ENCODE measurements at regions not wholly inside any gene's neighbourhood (a gene's known extent, or its start where the extent isn't known, plus 50 kb on each side); places are given as distances from the start of the nearest gene placed in this dataset.

GRCh38 chr4:125365731-125366130, 51.0 kb downstream of the FAT4 start:
- no peaks in the 10 kb centered on the region for H3K4me1 Mint-ChIP-seq
- H3K27me3 Mint-ChIP-seq = no peaks in the 10 kb centered on the region
- no peak overlapping the region for H3K4me3 Mint-ChIP-seq
- H3K9me3 Mint-ChIP-seq = no peaks in the 10 kb centered on the region
- no peak overlapping the region for H3K27ac Mint-ChIP-seq
- no peaks in the 10 kb centered on the region for H3K36me3 Mint-ChIP-seq

DNA sequence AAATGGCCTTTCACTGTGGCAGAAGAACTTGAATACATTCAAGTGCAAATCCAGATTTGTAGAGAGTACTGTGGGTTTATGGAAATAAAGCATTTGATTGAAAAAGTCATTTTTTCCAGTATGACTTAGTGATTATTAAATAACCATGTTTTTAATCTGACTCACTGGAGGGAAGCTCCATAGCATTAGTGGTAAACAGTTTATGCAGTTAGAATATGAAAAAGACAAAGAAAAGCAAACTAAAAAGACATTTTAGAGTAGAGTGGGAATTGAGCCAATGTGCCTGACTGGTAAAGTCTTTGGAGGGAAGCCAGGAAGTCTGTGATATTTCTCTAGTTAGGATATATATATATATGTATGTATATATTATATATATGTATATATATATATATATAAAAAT, 53.4 kb downstream of the FAT4 start:
- Mint-ChIP-seq H3K36me3 (no peaks in the 10 kb centered on the region), H3K4me1 (no peaks in the 10 kb centered on the region), H3K27me3 (no peaks in the 10 kb centered on the region), H3K9me3 (no peaks in the 10 kb centered on the region), H3K27ac (no peak overlapping the region), H3K4me3 (no peak overlapping the region)

GRCh38 chr4:125368671-125369081, 53.9 kb downstream of the FAT4 start:
- Mint-ChIP-seq H3K4me3 (no peak overlapping the region), H3K9me3 (no peaks in the 10 kb centered on the region), H3K27ac (no peak overlapping the region), H3K36me3 (no peaks in the 10 kb centered on the region), H3K27me3 (no peaks in the 10 kb centered on the region), H3K4me1 (no peaks in the 10 kb centered on the region)

- no peaks in the 10 kb centered on the region for H3K9me3 Mint-ChIP-seq
- no peak overlapping the region for H3K4me3 Mint-ChIP-seq
- no peaks in the 10 kb centered on the region for H3K27me3 Mint-ChIP-seq
- H3K4me1 Mint-ChIP-seq = no peaks in the 10 kb centered on the region
- no peaks in the 10 kb centered on the region for H3K36me3 Mint-ChIP-seq
- no peak overlapping the region for H3K27ac Mint-ChIP-seq
These were observed 54.3 kb downstream of the FAT4 start for GRCh38 chr4:125369098-125369497.

DNA sequence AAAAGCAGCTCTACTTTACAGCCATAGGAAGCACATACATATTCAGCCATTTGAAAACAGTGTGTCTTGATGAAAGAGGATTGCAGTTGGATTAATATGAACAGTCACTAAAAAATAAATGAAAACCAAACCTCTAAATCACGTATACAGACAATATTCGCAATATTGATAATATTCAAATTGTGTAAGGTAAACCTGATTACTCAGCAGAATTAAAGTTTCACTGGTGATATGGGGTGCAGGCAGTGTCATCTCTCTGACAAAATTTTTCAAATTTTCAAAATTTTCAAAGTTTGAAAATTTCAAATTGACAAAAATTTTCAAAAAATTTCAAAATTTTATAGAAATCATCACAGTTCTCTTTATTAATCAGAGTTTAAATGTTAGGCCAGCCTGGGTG, 55.7 kb downstream of the FAT4 start:
- Mint-ChIP-seq H3K27me3 (no peaks in the 10 kb centered on the region), H3K9me3 (no peaks in the 10 kb centered on the region), H3K4me3 (no peak overlapping the region), H3K27ac (no peak overlapping the region), H3K36me3 (no peaks in the 10 kb centered on the region), H3K4me1 (no peaks in the 10 kb centered on the region)

DNA sequence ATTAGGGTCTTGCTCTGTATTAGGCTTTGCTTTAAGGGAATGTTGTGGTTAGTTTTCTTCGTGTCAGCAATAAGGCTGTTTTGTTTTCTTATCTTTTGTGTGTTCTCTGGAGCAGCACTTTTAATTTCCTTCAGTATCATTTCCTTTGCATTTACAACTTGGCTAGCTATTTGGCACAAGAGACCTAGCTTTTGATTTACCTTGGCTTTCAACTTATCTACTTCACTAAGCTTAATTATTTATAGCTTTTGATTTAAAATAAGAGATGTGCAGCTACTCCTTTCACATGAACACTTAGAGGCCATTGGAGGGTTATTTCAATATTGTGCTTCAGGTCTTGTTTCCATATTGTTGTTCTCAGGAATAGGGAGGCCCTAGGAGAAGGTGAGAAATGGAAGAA, 68.2 kb downstream of the FAT4 start:
- Mint-ChIP-seq H3K4me3 (no peak overlapping the region), H3K4me1 (no peaks in the 10 kb centered on the region), H3K27ac (no peak overlapping the region), H3K9me3 (no peaks in the 10 kb centered on the region), H3K27me3 (no peaks in the 10 kb centered on the region), H3K36me3 (no peaks in the 10 kb centered on the region)

GRCh38 chr4:125387770-125388169, 73.0 kb downstream of the FAT4 start:
- Mint-ChIP-seq H3K4me3 (no peak overlapping the region), H3K4me1 (no peaks in the 10 kb centered on the region), H3K9me3 (no peaks in the 10 kb centered on the region), H3K27me3 (no peaks in the 10 kb centered on the region), H3K36me3 (no peaks in the 10 kb centered on the region), H3K27ac (no peak overlapping the region)

GRCh38 chr4:125388613-125389012, 73.9 kb downstream of the FAT4 start:
- H3K9me3 Mint-ChIP-seq = no peaks in the 10 kb centered on the region
- no peaks in the 10 kb centered on the region for H3K4me1 Mint-ChIP-seq
- H3K4me3 Mint-ChIP-seq = no peak overlapping the region

GRCh38 chr4:125389713-125390112, 75.0 kb downstream of the FAT4 start:
- H3K9me3 Mint-ChIP-seq = no peaks in the 10 kb centered on the region
- H3K36me3 Mint-ChIP-seq = no peaks in the 10 kb centered on the region
- no peak overlapping the region for H3K27ac Mint-ChIP-seq
- H3K4me3 Mint-ChIP-seq = no peak overlapping the region
- H3K4me1 Mint-ChIP-seq = no peaks in the 10 kb centered on the region
- no peaks in the 10 kb centered on the region for H3K27me3 Mint-ChIP-seq

More at GRCh38 chr4:125388613-125389012, 73.9 kb downstream of the FAT4 start:
- Mint-ChIP-seq H3K27ac (no peak overlapping the region), H3K36me3 (no peaks in the 10 kb centered on the region), H3K27me3 (no peaks in the 10 kb centered on the region)

GRCh38 chr4:125390126-125390525, 75.4 kb downstream of the FAT4 start:
- Mint-ChIP-seq H3K4me1 (no peaks in the 10 kb centered on the region), H3K9me3 (no peaks in the 10 kb centered on the region), H3K4me3 (no peak overlapping the region), H3K27me3 (no peaks in the 10 kb centered on the region), H3K27ac (no peak overlapping the region), H3K36me3 (no peaks in the 10 kb centered on the region)

DNA sequence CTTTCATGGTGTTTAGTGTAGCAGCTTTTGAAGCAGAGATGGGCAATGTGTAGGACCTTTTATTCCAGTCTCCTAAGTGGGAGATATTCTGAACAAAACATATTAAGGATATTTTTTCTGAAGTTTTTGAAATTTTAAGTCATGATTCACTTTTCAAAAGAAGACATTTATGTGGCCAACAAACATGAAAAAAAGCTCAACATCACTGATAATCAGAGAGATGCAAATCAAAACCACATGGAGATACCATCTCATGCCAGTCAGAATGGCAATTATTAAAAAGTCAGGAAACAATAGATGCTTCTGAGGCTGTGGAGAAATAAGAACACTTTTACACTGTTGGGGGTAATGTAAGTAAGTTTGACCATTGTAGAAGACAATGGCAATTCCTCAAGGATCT, 76.0 kb downstream of the FAT4 start:
- no peaks in the 10 kb centered on the region for H3K9me3 Mint-ChIP-seq
- no peaks in the 10 kb centered on the region for H3K36me3 Mint-ChIP-seq
- no peak overlapping the region for H3K27ac Mint-ChIP-seq
- H3K27me3 Mint-ChIP-seq = no peaks in the 10 kb centered on the region
- no peak overlapping the region for H3K4me3 Mint-ChIP-seq
- no peaks in the 10 kb centered on the region for H3K4me1 Mint-ChIP-seq

DNA sequence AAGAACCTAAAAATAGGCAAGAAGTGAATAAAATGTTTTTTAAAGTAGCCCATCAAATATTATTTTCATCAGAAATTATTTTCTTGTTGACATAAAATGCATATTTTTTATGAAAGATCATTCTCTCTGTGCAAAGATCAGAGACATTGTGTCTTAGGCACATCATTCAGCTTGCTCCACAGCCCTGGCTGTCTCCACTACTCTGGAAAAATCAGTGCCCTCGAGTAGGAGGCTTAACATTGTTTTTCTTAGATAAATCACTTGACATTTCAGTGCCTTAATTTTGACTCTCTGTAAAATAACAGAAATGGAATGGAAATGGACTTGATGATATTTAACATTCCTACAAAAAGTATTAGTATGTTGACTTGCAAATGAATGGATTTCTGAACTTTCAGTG, 77.9 kb downstream of the FAT4 start:
- H3K4me3 Mint-ChIP-seq = no peak overlapping the region
- H3K27ac Mint-ChIP-seq = no peak overlapping the region
- H3K9me3 Mint-ChIP-seq = no peaks in the 10 kb centered on the region
- H3K4me1 Mint-ChIP-seq = no peaks in the 10 kb centered on the region
- no peaks in the 10 kb centered on the region for H3K36me3 Mint-ChIP-seq
- H3K27me3 Mint-ChIP-seq = no peaks in the 10 kb centered on the region

GRCh38 chr4:125393825-125394224, 79.1 kb downstream of the FAT4 start:
- no peak overlapping the region for H3K4me3 Mint-ChIP-seq
- no peaks in the 10 kb centered on the region for H3K27me3 Mint-ChIP-seq
- no peak overlapping the region for H3K27ac Mint-ChIP-seq
- H3K36me3 Mint-ChIP-seq = no peaks in the 10 kb centered on the region
- no peaks in the 10 kb centered on the region for H3K4me1 Mint-ChIP-seq
- H3K9me3 Mint-ChIP-seq = no peaks in the 10 kb centered on the region

DNA sequence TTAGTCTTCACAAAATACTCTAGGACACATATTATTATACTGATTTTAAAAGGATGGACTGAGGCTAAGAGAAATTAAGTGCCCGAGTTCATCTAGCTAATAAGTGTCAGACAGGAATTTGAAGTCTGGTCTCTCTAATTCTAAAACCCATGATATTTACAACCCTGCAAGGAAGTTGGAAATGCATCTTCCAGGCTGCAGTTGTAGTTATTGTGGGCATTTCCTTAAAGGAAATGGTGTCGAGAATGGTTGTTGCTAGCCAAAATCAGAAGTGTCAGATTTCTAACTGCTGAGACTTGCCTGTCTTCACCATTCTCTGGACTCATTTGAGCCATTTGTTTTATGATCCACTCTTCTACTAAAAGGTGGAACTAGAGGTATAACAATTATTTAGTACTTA, 82.5 kb downstream of the FAT4 start:
- Mint-ChIP-seq H3K9me3 (no peaks in the 10 kb centered on the region), H3K4me3 (no peak overlapping the region), H3K27ac (no peak overlapping the region), H3K4me1 (no peaks in the 10 kb centered on the region), H3K27me3 (no peaks in the 10 kb centered on the region), H3K36me3 (no peaks in the 10 kb centered on the region)

DNA sequence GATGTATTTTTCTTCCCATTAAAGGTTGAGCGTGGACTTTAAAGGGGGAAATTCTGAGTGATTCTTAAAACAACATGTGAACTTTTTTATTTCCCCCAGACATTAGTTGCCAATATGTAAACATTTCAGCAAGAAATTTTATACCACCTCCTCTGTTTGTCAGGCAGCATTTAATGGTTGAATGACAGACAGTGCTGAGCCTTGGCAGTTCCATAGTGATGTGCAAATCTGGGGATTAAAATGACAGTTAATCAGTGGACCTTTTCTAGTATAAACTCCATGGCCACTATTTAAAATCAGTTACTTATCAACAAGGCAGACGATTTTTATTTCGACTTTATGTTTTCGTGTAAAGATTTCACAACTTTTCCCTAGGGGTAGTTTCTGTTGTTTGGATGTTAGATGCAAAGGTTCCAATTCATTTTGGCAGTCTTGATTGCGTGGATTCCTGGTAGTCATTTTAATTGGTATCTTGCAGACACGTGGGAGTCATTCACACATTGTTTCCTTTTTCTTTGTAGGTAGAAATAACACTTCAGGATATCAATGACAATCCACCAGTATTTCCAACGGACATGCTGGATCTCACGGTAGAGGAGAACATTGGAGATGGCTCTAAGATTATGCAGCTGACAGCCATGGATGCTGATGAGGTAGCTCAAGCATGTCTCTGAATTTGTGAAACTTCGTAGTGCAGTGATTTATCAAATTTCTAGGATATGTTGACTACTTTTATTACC, 83.7 kb downstream of the FAT4 start:
- Mint-ChIP-seq H3K27ac (no peak overlapping the region), H3K4me3 (no peak overlapping the region), H3K27me3 (no peaks in the 10 kb centered on the region), H3K4me1 (no peaks in the 10 kb centered on the region), H3K36me3 (no peaks in the 10 kb centered on the region), H3K9me3 (no peaks in the 10 kb centered on the region)

GRCh38 chr4:125400756-125401155, 86.0 kb downstream of the FAT4 start:
- Mint-ChIP-seq H3K9me3 (no peaks in the 10 kb centered on the region), H3K27ac (no peak overlapping the region), H3K36me3 (no peaks in the 10 kb centered on the region), H3K27me3 (no peaks in the 10 kb centered on the region), H3K4me3 (no peak overlapping the region), H3K4me1 (no peaks in the 10 kb centered on the region)

GRCh38 chr4:125401784-125402183, 87.0 kb downstream of the FAT4 start:
- no peak overlapping the region for H3K27ac Mint-ChIP-seq
- no peaks in the 10 kb centered on the region for H3K36me3 Mint-ChIP-seq
- no peaks in the 10 kb centered on the region for H3K9me3 Mint-ChIP-seq
- H3K27me3 Mint-ChIP-seq = no peaks in the 10 kb centered on the region
- no peaks in the 10 kb centered on the region for H3K4me1 Mint-ChIP-seq
- no peak overlapping the region for H3K4me3 Mint-ChIP-seq

Measured in activated naive CD4-positive, alpha-beta T cell treated with anti-CD3 and anti-CD28 coated beads, Interleukin-2, amount 50 U/mL, for 24 hours (primary cell).